Activated CD4-positive, CD25-positive, alpha-beta regulatory T cell treated with anti-CD3 and anti-CD28 coated beads, Interleukin-2, amount 50 U/mL, for 24 hours (primary cell): ENCODE measurements at regions not wholly inside any gene's neighbourhood (a gene's known extent, or its start where the extent isn't known, plus 50 kb on each side); places are given as distances from the start of the nearest gene placed in this dataset.
"Not testable (repeated sequence)": the region's sequence is repeated elsewhere in the genome, so short reads cannot be mapped to it uniquely, and the experiment has no call there.

Experiments used
- ATAC-seq, 2 donors: fragments of 150-1000 bp; cut with Tn5 transposase; one replicate each; pipeline ENCODE4 v1.10.0; 2021; ENCODE audit warnings: mild to moderate bottlenecking in 1 of 2, moderate library complexity in 1 of 2

- no peak for ATAC-seq
Observed at GRCh38 chr1:182003953-182004586, 57.4 kb downstream of the ZNF648 start.

GRCh38 chr1:182003025-182003725 lies 58.3 kb downstream of the ZNF648 start:
- no peak for ATAC-seq

DNA sequence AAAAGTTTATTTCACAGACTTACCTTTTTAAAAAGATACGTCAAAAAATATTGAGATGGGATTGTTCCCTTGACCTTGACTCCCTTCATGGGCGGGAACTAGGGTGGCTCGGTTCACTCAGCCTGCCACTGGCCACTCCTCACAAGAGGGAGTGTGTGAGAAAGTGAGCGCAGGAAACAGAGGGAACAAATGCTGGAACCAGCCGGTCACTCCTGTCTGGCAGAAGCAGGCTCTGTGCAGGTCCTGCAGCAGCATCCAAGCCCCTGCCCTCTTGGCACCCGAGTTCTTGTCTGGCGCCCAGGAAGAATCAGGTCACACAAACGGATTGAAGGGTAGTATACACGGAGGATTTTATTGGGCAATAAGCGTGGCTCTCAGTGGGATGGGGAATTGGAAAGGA lies 58.9 kb downstream of the ZNF648 start:
- ATAC-seq: no peak

GRCh38 chr1:181998858-181999257 lies 62.7 kb downstream of the ZNF648 start:
- ATAC-seq: no peak

DNA sequence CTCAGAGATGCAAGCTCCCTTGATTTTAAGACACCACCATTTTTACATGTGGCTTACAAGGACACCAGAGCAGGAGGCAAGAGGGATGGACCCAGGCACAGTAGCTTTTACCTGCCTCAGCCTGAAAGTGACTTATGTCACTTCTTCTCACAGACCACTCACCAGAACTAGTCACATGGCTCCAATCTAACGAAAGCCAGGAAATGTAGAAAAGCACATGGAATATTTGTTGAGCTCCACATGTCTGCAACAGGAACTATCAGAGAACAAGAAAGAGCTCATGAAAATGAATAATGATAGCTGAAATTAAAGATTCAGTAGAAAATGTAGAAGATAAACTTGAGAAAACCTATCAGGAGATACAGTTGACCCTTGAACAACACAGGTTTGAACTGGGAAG lies 69.4 kb downstream of the ZNF648 start:
- no peak for ATAC-seq

DNA sequence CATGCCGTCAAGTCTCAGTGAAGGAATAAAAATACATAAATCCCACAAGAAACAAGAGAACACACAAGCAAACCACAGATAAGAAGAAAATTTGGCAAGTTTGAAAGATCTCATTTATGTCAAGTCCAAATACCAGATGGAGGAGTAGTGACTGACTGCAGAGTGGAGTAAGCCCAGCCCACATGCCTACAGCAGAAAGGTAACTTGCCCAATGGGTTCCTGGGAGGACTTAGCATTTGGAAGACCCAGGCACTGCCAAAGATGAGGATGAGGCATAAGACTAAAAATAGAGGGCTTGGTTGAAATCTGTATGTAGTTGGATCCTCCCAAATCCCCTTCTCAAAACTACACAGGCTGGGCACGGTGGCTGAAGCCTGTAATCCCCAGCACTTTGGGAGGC lies 70.8 kb downstream of the ZNF648 start:
- ATAC-seq: no peak

- no peak for ATAC-seq
Observed at GRCh38 chr1:181989261-181989920, 72.1 kb downstream of the ZNF648 start.

DNA sequence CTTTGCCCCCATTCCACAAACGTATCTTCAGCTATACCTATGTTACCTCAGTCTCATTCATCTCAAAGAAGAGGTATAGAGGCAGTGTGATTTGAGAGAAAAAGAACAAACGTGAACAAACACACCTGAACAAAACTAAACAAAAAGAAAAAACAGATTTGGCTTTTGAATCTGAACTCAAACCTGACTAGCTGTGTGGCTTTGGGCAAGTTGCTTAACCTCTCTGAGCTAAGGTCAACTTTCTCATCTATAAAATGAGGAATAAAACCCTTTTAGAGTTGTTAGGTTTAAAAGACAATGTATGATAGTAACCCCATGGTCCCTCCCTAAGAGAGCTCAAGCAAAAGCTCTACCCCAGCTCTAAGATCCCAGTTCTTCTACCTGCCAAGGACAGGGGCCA lies 73.5 kb downstream of the ZNF648 start:
- no peak for ATAC-seq

- no peak for ATAC-seq
Observed at GRCh38 chr1:181987334-181987895, 74.1 kb downstream of the ZNF648 start.

GRCh38 chr1:181986907-181987305 lies 74.6 kb downstream of the ZNF648 start:
- ATAC-seq: no peak

DNA sequence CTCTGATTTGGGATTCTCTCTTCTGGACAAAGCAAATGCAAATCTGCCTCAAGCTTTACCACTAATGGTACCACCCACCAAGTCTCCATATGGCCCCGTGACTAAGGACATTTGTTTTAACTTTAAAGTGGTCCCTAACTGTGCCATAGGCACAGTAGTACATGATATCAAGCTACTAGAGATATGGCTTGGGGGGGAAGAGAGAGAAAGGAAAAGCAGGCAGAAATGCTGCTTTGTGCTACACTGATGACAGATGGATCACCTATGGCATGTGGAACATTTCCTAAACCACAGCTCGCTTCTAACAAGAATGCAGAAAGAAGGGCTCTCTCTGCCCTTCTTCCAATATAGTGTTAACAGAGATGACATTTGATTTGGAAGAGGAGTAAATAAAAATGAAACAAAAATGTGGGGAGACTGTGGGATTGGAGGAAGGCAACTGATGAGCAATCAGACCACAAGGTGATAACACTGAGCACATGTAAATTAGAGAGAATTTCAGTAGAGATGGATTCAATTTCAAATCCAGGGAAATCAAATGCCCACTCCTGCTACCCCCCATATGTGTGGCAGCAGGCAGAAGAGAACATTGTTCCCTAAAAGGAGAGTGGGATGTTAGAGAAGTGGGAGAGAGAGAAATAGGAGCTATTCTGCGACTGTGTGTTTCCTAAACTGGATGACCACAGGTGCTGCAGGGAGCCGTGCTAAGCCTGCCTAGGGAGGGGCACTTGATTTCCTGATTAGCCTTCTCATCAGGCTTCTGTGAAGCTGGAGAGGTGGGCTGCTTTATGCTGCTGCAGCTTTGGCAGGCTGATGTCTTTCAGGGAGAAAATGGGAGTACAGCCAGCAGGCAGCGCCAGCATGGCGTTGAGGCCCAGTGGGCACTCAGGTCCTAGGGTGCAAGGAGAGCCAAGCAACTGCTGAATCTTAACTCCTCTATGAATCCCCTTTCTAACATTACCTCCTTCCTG lies 75.3 kb downstream of the ZNF648 start:
- ATAC-seq: no peak

- ATAC-seq: no peak
Observed at GRCh38 chr1:181985281-181985680, 76.2 kb downstream of the ZNF648 start.

DNA sequence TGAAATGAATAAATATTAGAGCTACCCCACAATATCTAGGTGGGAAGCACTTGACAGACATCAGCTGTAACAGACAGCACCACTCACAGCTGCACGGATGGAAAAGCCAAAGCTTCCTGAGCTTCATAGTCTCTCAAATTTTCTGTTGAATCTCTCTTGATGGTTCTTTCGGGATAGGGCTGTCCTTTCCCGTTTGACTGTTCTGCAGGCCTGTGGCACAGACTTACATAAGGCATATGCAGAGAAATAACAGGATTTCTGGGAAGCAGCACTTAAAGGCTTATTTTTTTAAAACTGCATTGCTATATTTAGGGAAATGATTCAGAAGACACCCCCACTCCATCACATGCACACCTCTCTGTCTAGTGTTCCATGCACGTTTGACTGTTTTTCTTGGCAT lies 77.5 kb downstream of the ZNF648 start:
- ATAC-seq: no peak

DNA sequence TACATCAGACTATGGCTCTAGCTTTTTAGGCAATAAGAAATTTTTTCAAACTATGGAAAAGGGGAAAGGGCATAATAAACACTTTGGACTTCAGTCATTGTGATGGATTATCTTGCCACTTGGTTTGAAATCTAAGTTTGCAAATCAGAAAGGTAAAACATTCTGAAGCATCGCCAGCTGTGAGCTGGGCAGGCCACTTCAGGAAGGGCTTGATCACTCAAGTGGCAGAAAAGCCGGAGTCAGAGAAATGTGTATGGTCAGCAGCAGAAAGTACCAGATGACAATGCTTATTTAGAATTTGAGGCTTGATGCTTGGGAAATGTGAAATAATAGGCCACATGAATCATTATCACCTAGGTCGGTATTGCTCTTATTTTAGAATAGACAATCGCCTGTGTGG lies 79.7 kb downstream of the ZNF648 start:
- no peak for ATAC-seq

GRCh38 chr1:181972256-181972655 lies 89.3 kb downstream of the ZNF648 start:
- no peak for ATAC-seq

DNA sequence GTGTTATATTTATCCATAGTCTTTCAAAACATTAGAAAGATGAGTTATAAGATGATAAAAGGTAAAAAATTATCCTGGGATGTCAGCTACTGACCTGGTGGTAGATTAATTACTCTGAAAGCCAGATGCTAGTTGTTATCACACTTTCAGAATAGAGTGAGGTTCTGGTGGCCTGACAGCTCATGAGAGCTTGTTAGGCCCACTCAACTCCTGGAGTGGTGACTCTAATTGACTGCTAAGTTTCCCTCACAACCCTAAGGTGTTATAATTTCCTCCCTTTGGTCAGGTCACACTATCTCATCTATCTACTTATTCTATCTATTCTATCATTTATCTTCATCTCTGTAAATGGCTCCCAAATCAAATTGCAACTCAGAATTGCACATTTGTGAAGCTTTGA lies 90.1 kb downstream of the ZNF648 start:
- ATAC-seq: no peak

GRCh38 chr1:181969902-181970301 lies 91.6 kb downstream of the ZNF648 start:
- no peak for ATAC-seq

- not testable (repeated sequence) for ATAC-seq
Observed at GRCh38 chr1:181954696-181955095, 106.8 kb downstream of the ZNF648 start.

GRCh38 chr1:181954178-181954577 lies 107.3 kb downstream of the ZNF648 start:
- not testable (repeated sequence) for ATAC-seq

GRCh38 chr1:181953596-181953995 lies 107.9 kb downstream of the ZNF648 start:
- ATAC-seq: no peak

DNA sequence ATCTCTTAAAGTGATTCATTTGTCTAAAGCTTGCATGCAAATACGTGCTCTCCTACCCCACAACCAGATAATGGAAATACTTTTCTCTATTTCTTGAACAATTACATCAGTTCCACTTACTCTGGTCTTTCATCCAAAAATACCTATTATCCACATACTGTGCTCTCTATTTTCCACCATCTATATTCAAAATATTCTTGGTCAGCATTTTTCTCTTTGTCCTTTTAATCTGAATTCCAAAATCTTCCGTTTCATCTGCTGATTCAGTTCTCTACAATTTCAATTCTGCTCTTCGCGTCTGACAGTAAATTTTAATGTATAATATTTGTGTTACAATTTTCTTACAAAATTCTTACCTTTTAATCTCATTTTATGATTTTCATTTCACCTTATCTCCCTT lies 110.3 kb downstream of the ZNF648 start:
- ATAC-seq: no peak

DNA sequence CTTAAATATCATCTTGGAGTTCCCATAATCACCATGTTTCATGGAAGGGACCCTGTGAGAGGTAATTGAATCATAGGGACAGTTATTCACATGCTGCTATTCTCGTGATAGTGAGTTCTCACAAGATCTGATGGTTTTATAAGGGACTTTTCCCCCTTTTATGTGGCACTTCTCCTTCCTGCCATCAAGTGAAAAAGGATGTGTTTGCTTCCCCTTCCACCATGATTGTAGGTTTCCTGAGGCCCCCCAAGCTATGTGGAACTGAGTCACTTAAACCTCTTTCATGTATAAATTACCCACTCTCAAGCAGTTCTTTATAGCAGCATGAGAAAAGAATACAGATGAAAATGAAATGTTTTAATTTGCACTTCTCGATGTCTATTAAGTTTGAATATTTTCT lies 112.0 kb downstream of the ZNF648 start:
- no peak for ATAC-seq

DNA sequence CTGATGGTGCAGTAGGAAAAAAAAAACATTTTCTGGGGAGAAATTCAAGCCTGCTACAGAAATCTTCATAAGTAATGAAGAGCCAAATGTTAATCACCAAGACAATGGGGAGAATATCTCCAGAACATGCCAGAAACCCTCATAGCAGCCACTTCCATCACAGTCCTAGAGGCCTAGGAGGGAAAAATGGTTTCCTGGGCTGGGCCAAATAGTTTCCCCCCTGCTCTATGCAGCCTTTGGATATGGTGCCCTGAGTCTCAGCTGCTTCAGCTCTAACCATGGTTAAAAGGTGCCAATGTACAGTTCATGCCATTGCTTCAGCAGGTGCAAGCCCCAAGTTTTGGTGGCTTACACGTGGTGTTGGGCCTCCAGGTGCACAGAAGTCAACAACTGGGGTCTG lies 113.1 kb downstream of the ZNF648 start:
- no peak for ATAC-seq
